Parathyroid adenoma (tissue), 2 donors: ENCODE measurements at regions not wholly inside any gene's neighbourhood (a gene's known extent, or its start where the extent isn't known, plus 50 kb on each side); places are given as distances from the start of the nearest gene placed in this dataset.

Experiments
- H2AFZ ChIP-seq: fragments of 300-600 bp; sonication (generic); one replicate; pipeline ENCODE4 v1.7.0; 2017; ENCODE audit warnings: antibody characterized with exemption, mild to moderate bottlenecking
- H3K27ac ChIP-seq: fragments of 300-600 bp; sonication (generic); one replicate; pipeline ENCODE4 v1.7.0; 2017
- H3K27me3 ChIP-seq: fragments of 300-600 bp; sonication (generic); one replicate; pipeline ENCODE4 v1.7.0; 2017; ENCODE audit warnings: low read length; ENCODE audit not compliant: control insufficient read depth, insufficient read depth
- H3K36me3 ChIP-seq: fragments of 300-600 bp; sonication (generic); one replicate; pipeline ENCODE4 v1.7.0; 2017; ENCODE audit warnings: low read length; ENCODE audit not compliant: control insufficient read depth, insufficient read depth
- H3K4me1 ChIP-seq: fragments of 300-600 bp; sonication (generic); one replicate; pipeline ENCODE4 v1.7.0; 2017; ENCODE audit warnings: control low read depth
- H3K4me2 ChIP-seq: fragments of 300-600 bp; sonication (generic); one replicate; pipeline ENCODE4 v1.7.0; 2017; ENCODE audit warnings: low read length
- H3K4me3 ChIP-seq: fragments of 300-600 bp; sonication (generic); one replicate; pipeline ENCODE4 v1.7.0; 2017; ENCODE audit warnings: low read depth, low read length
- H3K79me2 ChIP-seq: fragments of 300-600 bp; sonication (generic); one replicate; pipeline ENCODE4 v1.7.0; 2017; ENCODE audit warnings: control low read depth
- H3K9ac ChIP-seq: fragments of 300-600 bp; sonication (generic); one replicate; pipeline ENCODE4 v1.7.0; 2017; ENCODE audit warnings: mild to moderate bottlenecking
- H3K9me3 ChIP-seq: fragments of 300-600 bp; sonication (generic); one replicate; pipeline ENCODE4 v1.7.0; 2017; ENCODE audit warnings: low read length; ENCODE audit not compliant: control insufficient read depth
- CTCF ChIP-seq: fragments of 300-600 bp; sonication (generic); IDR thresholded peaks from one replicate; pipeline ENCODE4 v1.7.0; 2017; ENCODE audit warnings: antibody characterized with exemption, mild to moderate bottlenecking
- donor health status: primary hyperparathyroidism.

GRCh38 chr3:102258666-102259227, 176.1 kb upstream of the ZPLD1 start:
- no peak overlapping the region for H3K9ac ChIP-seq
- H3K79me2 ChIP-seq: no peaks in the 10 kb centered on the region
- TF ChIP-seq CTCF: no peak

GRCh38 chr3:102259663-102260062, 175.2 kb upstream of the ZPLD1 start:
- Histone ChIP-seq H3K4me3 (no peak overlapping the region), H3K4me2 (no peak overlapping the region), H3K9ac (no peak overlapping the region), H3K4me1 (no peaks in the 10 kb centered on the region), H3K79me2 (no peaks in the 10 kb centered on the region), H3K36me3 (no peaks in the 10 kb centered on the region), H3K27me3 (no peaks in the 10 kb centered on the region), H3K27ac (no peak overlapping the region), H3K9me3 (no peaks in the 10 kb centered on the region), H2AFZ (no peak overlapping the region)
- no peak for TF ChIP-seq CTCF

More at GRCh38 chr3:102258666-102259227, 176.1 kb upstream of the ZPLD1 start:
- H3K4me2 ChIP-seq: no peak overlapping the region
- H3K4me3 ChIP-seq: no peak overlapping the region
- no peaks in the 10 kb centered on the region for H3K9me3 ChIP-seq
- no peaks in the 10 kb centered on the region for H3K27me3 ChIP-seq
- no peak overlapping the region for H2AFZ ChIP-seq
- no peak overlapping the region for H3K27ac ChIP-seq
- no peaks in the 10 kb centered on the region for H3K36me3 ChIP-seq
- no peaks in the 10 kb centered on the region for H3K4me1 ChIP-seq

GRCh38 chr3:102265720-102266119, 169.1 kb upstream of the ZPLD1 start:
- Histone ChIP-seq H3K9me3 (no peaks in the 10 kb centered on the region), H3K4me1 (no peaks in the 10 kb centered on the region), H3K79me2 (no peaks in the 10 kb centered on the region), H3K27me3 (no peaks in the 10 kb centered on the region), H3K4me2 (no peak overlapping the region), H3K9ac (no peak overlapping the region), H2AFZ (no peak overlapping the region), H3K27ac (no peak overlapping the region), H3K4me3 (no peak overlapping the region), H3K36me3 (no peaks in the 10 kb centered on the region)
- no peak for TF ChIP-seq CTCF

- Histone ChIP-seq H3K4me2 (no peak overlapping the region), H3K79me2 (no peaks in the 10 kb centered on the region), H3K27ac (no peak overlapping the region), H3K9ac (no peak overlapping the region), H3K27me3 (no peaks in the 10 kb centered on the region), H3K4me3 (no peak overlapping the region), H2AFZ (no peak overlapping the region), H3K36me3 (no peaks in the 10 kb centered on the region), H3K4me1 (no peaks in the 10 kb centered on the region), H3K9me3 (no peaks in the 10 kb centered on the region)
- no peak for TF ChIP-seq CTCF
These were observed 165.4 kb upstream of the ZPLD1 start for GRCh38 chr3:102269406-102269805.

GRCh38 chr3:102290241-102290640, 144.6 kb upstream of the ZPLD1 start:
- Histone ChIP-seq H3K27ac (no peak overlapping the region), H3K4me1 (no peaks in the 10 kb centered on the region), H3K9me3 (no peaks in the 10 kb centered on the region), H3K9ac (no peak overlapping the region), H2AFZ (no peak overlapping the region), H3K4me3 (no peak overlapping the region), H3K27me3 (no peaks in the 10 kb centered on the region), H3K36me3 (no peaks in the 10 kb centered on the region), H3K4me2 (no peak overlapping the region), H3K79me2 (no peaks in the 10 kb centered on the region)
- no peak for TF ChIP-seq CTCF
